OCI-LY7 (cell line): ENCODE measurements at regions not wholly inside any gene's neighbourhood (a gene's known extent, or its start where the extent isn't known, plus 50 kb on each side); places are given as distances from the start of the nearest gene placed in this dataset.

Experiments
- BruUV-seq: library from RNA; stranded (reverse); fragments of 400-500 nt; replicated peaks from 2 replicates; lab custom pipeline; 2021; lab: Mats Ljungman, UMichigan
- CTCF ChIA-PET: fragments of 300-600 bp; sonication (Branson Sonifier 250); formaldehyde crosslinking; loops from one replicate; lab custom pipeline; 2022; ENCODE audit warnings: antibody characterized with exemption; ENCODE audit not compliant: unreplicated experiment; lab: Charles Lee
- POLR2A ChIA-PET: fragments of 300-600 bp; sonication (Branson Sonifier 250); formaldehyde crosslinking; loops from one replicate; lab custom pipeline; 2022; ENCODE audit warnings: antibody characterized with exemption; lab: Charles Lee
- DNase-seq: peaks from one replicate; pipeline ENCODE4 v3.0.0-alpha.2; 2015; ENCODE audit warnings: low spot score
- H2AFZ ChIP-seq: fragments of 200-600 bp; sonication (generic), shearing (Covaris generic); 2 replicates; pipeline ENCODE4 v1.6.1; 2014; ENCODE audit warnings: mild to moderate bottlenecking, antibody characterized with exemption, low read length, moderate library complexity
- H3K27ac ChIP-seq: fragments of 200-600 bp; sonication (generic); 2 replicates; pipeline ENCODE4 v1.5.1; 2014; ENCODE audit warnings: mixed run types, low read depth, mild to moderate bottlenecking, moderate library complexity, low read length, inconsistent platforms; ENCODE audit not compliant: poor library complexity, severe bottlenecking
- H3K36me3 ChIP-seq: fragments of 200-600 bp; sonication (generic); 2 replicates; pipeline ENCODE4 v1.6.1; 2014; ENCODE audit warnings: mild to moderate bottlenecking, antibody characterized with exemption, low read length, moderate library complexity, mixed read lengths; ENCODE audit not compliant: insufficient read depth
- H3K4me1 ChIP-seq: fragments of 200-600 bp; sonication (generic); 2 replicates; pipeline ENCODE4 v1.5.1; 2014; ENCODE audit warnings: mild to moderate bottlenecking, low read length; ENCODE audit not compliant: insufficient read depth, poor library complexity, severe bottlenecking
- H3K4me2 ChIP-seq: fragments of 200-600 bp; sonication (generic); 2 replicates; pipeline ENCODE4 v1.6.1; 2014; ENCODE audit warnings: mild to moderate bottlenecking, low read length
- H3K4me3 ChIP-seq: fragments of 200-600 bp; sonication (generic); 2 replicates; pipeline ENCODE4 v1.5.1; 2014; ENCODE audit warnings: mild to moderate bottlenecking, low read depth, low read length; ENCODE audit not compliant: poor library complexity, severe bottlenecking
- H3K79me2 ChIP-seq: fragments of 200-600 bp; sonication (generic); 2 replicates; pipeline ENCODE4 v1.6.1; 2016; ENCODE audit warnings: low read depth, mild to moderate bottlenecking, low read length, moderate library complexity, mixed read lengths; ENCODE audit not compliant: insufficient read depth
- H3K9me2 ChIP-seq: fragments of 200-600 bp; sonication (generic); 2 replicates; pipeline ENCODE4 v1.6.1; 2016; ENCODE audit warnings: mild to moderate bottlenecking, low read length, mixed read lengths; ENCODE audit not compliant: insufficient read depth
- H3K9me3 ChIP-seq: fragments of 200-600 bp; sonication (generic); 2 replicates; pipeline ENCODE4 v1.6.1; 2014; ENCODE audit warnings: mild to moderate bottlenecking, mixed run types, low read length, mixed read lengths
- H4K20me1 ChIP-seq: fragments of 200-600 bp; sonication (generic); 2 replicates; pipeline ENCODE4 v1.6.1; 2014; ENCODE audit warnings: mild to moderate bottlenecking, antibody characterized with exemption, low read length, moderate library complexity, mixed read lengths; ENCODE audit not compliant: insufficient read depth
- CTCF ChIP-seq: fragments of 200-600 bp; sonication (generic); conservative IDR thresholded peaks from 2 replicates; pipeline ENCODE4 v1.5.1; 2014; ENCODE audit warnings: mild to moderate bottlenecking, antibody characterized with exemption, low read length, moderate library complexity, mixed read lengths
- EZH2phosphoT487 ChIP-seq: fragments of 200-600 bp; sonication (generic); IDR thresholded peaks from 2 replicates; pipeline ENCODE4 v1.6.1; 2018; ENCODE audit warnings: low read depth, borderline replicate concordance, mild to moderate bottlenecking, mixed run types, antibody characterized with exemption, low read length, moderate library complexity, mixed read lengths
- intact Hi-C: fragments of 100-400 bp; cut with micrococcal nuclease; formaldehyde crosslinking; loops from one replicate; pipeline ENCODE4 v1.10.0; 2022; ENCODE audit not compliant: unreplicated experiment

- ChIA-PET POLR2A (no interaction called here), CTCF (interaction anchor here (0.5 kb wide), 1 partner anchor 546 kb away, joined by 3 read pairs; no protein-coding TSS in a partner anchor)
- no TSS peak for BruUV-seq
- Histone ChIP-seq H3K79me2 (no peaks in the 10 kb centered on the region), H3K9me2 (no peaks in the 10 kb centered on the region), H2AFZ (no peak overlapping the region), H3K4me1 (no peaks in the 10 kb centered on the region), H3K4me2 (no peak overlapping the region), H3K27ac (no peak overlapping the region), H3K36me3 (no peaks in the 10 kb centered on the region), H4K20me1 (no peaks in the 10 kb centered on the region), H3K4me3 (no peak overlapping the region), H3K9me3 (no peaks in the 10 kb centered on the region)
- TF ChIP-seq CTCF (no peak), EZH2phosphoT487 (no peak)
- intact Hi-C loops = no loop called here
- no peak for DNase-seq
These were observed 311.6 kb downstream of the IRS1 start for GRCh38 chr2:226488034-226488433.

- no peak overlapping the region for H3K4me3 ChIP-seq
- H3K4me1 ChIP-seq = no peaks in the 10 kb centered on the region
- ChIA-PET CTCF (no interaction called here), POLR2A (interaction anchor here (0.6 kb wide), 1 partner anchor 102 kb away, joined by 3 read pairs; no protein-coding TSS in a partner anchor)
- intact Hi-C loops = no loop called here
- DNase-seq = no peak
- no TSS peak for BruUV-seq
- TF ChIP-seq EZH2phosphoT487 (no peak), CTCF (no peak)
- H3K9me3 ChIP-seq = no peaks in the 10 kb centered on the region
- no peaks in the 10 kb centered on the region for H3K79me2 ChIP-seq
- no peaks in the 10 kb centered on the region for H4K20me1 ChIP-seq
- H3K36me3 ChIP-seq = no peaks in the 10 kb centered on the region
- H3K4me2 ChIP-seq = no peak overlapping the region
- H3K27ac ChIP-seq = no peak overlapping the region
- no peak overlapping the region for H2AFZ ChIP-seq
- H3K9me2 ChIP-seq = no peaks in the 10 kb centered on the region
These were observed 312.0 kb downstream of the IRS1 start for GRCh38 chr2:226487573-226487972.

GRCh38 chr2:226483745-226484619 is 315.6 kb downstream of the IRS1 start:
- Histone ChIP-seq H3K79me2 (no peaks in the 10 kb centered on the region), H4K20me1 (no peaks in the 10 kb centered on the region), H3K9me3 (no peaks in the 10 kb centered on the region), H3K36me3 (no peaks in the 10 kb centered on the region), H3K4me2 (no peak overlapping the region), H3K4me3 (no peak overlapping the region), H3K27ac (no peak overlapping the region), H2AFZ (no peak overlapping the region), H3K4me1 (no peaks in the 10 kb centered on the region), H3K9me2 (no peaks in the 10 kb centered on the region)
- no peak for DNase-seq
- BruUV-seq = no TSS peak
- intact Hi-C loops = no loop called here
- POLR2A ChIA-PET = interaction anchor here (0.7 kb wide), 1 partner anchor 642 kb away, joined by 3 read pairs; no protein-coding TSS in a partner anchor
- CTCF ChIA-PET = no interaction called here
- TF ChIP-seq EZH2phosphoT487 (no peak), CTCF (no peak)
